Glutamatergic neuron (in vitro differentiated cells): ENCODE measurements at regions not wholly inside any gene's neighbourhood (a gene's known extent, or its start where the extent isn't known, plus 50 kb on each side); places are given as distances from the start of the nearest gene placed in this dataset.

Experiments used
- DNase-seq: peaks from one replicate; pipeline ENCODE4 v3.0.0; 2022
- H3K27ac Mint-ChIP-seq: one replicate; pipeline ENCODE4 v1.8.0; 2020; ENCODE audit warnings: mild to moderate bottlenecking, mixed read lengths, inconsistent platforms; ENCODE audit not compliant: unreplicated experiment
- H3K27me3 Mint-ChIP-seq: one replicate; pipeline ENCODE4 v1.8.0; 2020; ENCODE audit warnings: mild to moderate bottlenecking, moderate library complexity, mixed read lengths, inconsistent platforms; ENCODE audit not compliant: unreplicated experiment
- H3K36me3 Mint-ChIP-seq: one replicate; pipeline ENCODE4 v1.8.0; 2020; ENCODE audit warnings: mild to moderate bottlenecking, mixed read lengths, inconsistent platforms; ENCODE audit not compliant: unreplicated experiment
- H3K4me1 Mint-ChIP-seq: one replicate; pipeline ENCODE4 v1.8.0; 2020; ENCODE audit warnings: mild to moderate bottlenecking, low read depth, mixed read lengths, inconsistent platforms; ENCODE audit not compliant: unreplicated experiment
- H3K4me3 Mint-ChIP-seq: one replicate; pipeline ENCODE4 v1.8.0; 2020; ENCODE audit warnings: mild to moderate bottlenecking, mixed read lengths, inconsistent platforms; ENCODE audit not compliant: unreplicated experiment
- H3K9me3 Mint-ChIP-seq: one replicate; pipeline ENCODE4 v1.8.0; 2020; ENCODE audit warnings: mild to moderate bottlenecking, moderate library complexity, mixed read lengths, inconsistent platforms; ENCODE audit not compliant: unreplicated experiment
- CTCF ChIP-seq: fragments of 200-600 bp; sonication (generic); IDR thresholded peaks from one replicate; pipeline ENCODE4 v1.5.0; 2021; ENCODE audit not compliant: partially characterized antibody, unreplicated experiment

GRCh38 chr4:24089851-24090534 lies 200.1 kb upstream of the PPARGC1A start:
- no peak overlapping the region for H3K4me3 Mint-ChIP-seq
- H3K27ac Mint-ChIP-seq: no peak overlapping the region
- H3K36me3 Mint-ChIP-seq: peaks cover 4% of the 10 kb centered on the region
- peaks cover 8% of the 10 kb centered on the region for H3K9me3 Mint-ChIP-seq
- H3K27me3 Mint-ChIP-seq: peaks cover 3% of the 10 kb centered on the region
- H3K4me1 Mint-ChIP-seq: peaks cover 1% of the 10 kb centered on the region
- no peak for TF ChIP-seq CTCF
- no peak for DNase-seq

- Mint-ChIP-seq H3K27me3 (peaks cover 2% of the 10 kb centered on the region), H3K27ac (no peak overlapping the region), H3K36me3 (peaks cover 3% of the 10 kb centered on the region), H3K4me3 (no peak overlapping the region), H3K9me3 (no peaks in the 10 kb centered on the region), H3K4me1 (peaks cover 4% of the 10 kb centered on the region)
- no peak for DNase-seq
- TF ChIP-seq CTCF: no peak
Observed at GRCh38 chr4:24080871-24081270, 191.0 kb upstream of the PPARGC1A start.

GRCh38 chr4:24078347-24078962 lies 188.6 kb upstream of the PPARGC1A start:
- H3K27ac Mint-ChIP-seq: no peak overlapping the region
- H3K9me3 Mint-ChIP-seq: no peaks in the 10 kb centered on the region
- H3K27me3 Mint-ChIP-seq: peaks cover 2% of the 10 kb centered on the region
- peaks cover 8% of the 10 kb centered on the region for H3K36me3 Mint-ChIP-seq
- H3K4me1 Mint-ChIP-seq: peaks cover 4% of the 10 kb centered on the region
- no peak for DNase-seq
- no peak for TF ChIP-seq CTCF
- H3K4me3 Mint-ChIP-seq: no peak overlapping the region

GRCh38 chr4:24076811-24077210 lies 187.0 kb upstream of the PPARGC1A start:
- H3K4me1 Mint-ChIP-seq: peaks cover 5% of the 10 kb centered on the region
- H3K27ac Mint-ChIP-seq: no peak overlapping the region
- no peaks in the 10 kb centered on the region for H3K9me3 Mint-ChIP-seq
- H3K36me3 Mint-ChIP-seq: peaks cover 8% of the 10 kb centered on the region
- TF ChIP-seq CTCF: no peak
- no peak for DNase-seq
- H3K27me3 Mint-ChIP-seq: peaks cover 2% of the 10 kb centered on the region
- H3K4me3 Mint-ChIP-seq: no peak overlapping the region

GRCh38 chr4:24073948-24074347 lies 184.1 kb upstream of the PPARGC1A start:
- TF ChIP-seq CTCF: no peak
- Mint-ChIP-seq H3K4me3 (no peak overlapping the region), H3K9me3 (peaks cover 1% of the 10 kb centered on the region), H3K27me3 (peaks cover 2% of the 10 kb centered on the region), H3K4me1 (peaks cover 5% of the 10 kb centered on the region), H3K27ac (no peak overlapping the region), H3K36me3 (peaks cover 8% of the 10 kb centered on the region)
- DNase-seq: no peak
